ENCODE measurements at regions not wholly inside any gene's neighbourhood (a gene's known extent, or its start where the extent isn't known, plus 50 kb on each side); places are given as distances from the start of the nearest gene placed in this dataset. TPM values are rescaled to one million over a fixed set of nuclear protein-coding genes. Genes with fewer than 3 reads are reported as not detected.

Small RNA genes lying in the stretch of these regions (small RNA-seq; reads per million reads assigned to genes)
- not detected for gene RF00003

Measured in uterus (tissue), 1 donor.